HG03520 (cell line): ENCODE measurements at regions not wholly inside any gene's neighbourhood (a gene's known extent, or its start where the extent isn't known, plus 50 kb on each side); places are given as distances from the start of the nearest gene placed in this dataset.
"Not testable (repeated sequence)": the region's sequence is repeated elsewhere in the genome, so short reads cannot be mapped to it uniquely, and the experiment has no call there.

ENCODE experiments used
- ATAC-seq: cut with Tn5 transposase; IDR thresholded peaks from one replicate; pipeline ENCODE4 v1.9.1; 2021; ENCODE audit warnings: mild to moderate bottlenecking, moderate library complexity; ENCODE audit not compliant: unreplicated experiment

DNA sequence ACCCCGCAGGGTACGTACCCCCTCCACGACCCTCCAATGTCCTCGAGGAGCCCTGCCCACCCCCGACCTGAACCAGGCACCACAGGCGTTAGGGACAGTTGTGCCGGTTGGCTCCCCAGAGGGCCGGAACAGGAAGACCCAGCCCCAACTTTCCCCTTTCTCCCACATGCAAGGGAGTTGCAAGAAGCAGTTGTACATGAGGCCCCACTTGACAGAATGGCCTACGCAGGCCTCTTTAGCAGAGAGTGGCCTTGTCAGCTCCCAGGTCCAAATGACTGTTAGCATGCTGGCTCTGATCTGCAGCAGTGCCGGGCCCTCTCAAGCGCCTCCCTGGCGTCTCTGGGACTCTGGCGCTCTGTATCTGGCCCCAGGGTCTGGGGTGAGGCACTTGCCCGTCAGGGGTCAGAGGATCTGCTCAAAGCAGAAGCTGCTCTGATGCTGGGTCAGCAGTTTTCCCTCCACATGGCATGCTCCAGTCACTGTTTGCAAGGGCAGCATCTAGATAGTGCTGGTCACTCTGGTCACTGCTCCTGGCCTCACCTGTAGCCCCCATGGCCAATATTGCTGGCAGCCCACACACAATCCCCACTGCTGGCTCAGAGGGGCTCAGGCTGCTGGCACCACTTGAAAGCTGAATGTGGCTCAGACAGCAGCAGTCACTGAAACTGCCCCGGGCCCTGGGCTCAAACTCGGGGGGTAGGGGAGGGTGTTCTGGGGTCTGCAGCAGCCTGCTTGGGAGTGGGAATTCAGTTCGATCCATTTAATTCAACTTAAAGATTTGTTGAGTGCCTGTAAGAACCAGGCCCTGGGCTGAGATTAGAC lies 254.5 kb downstream of the FAM43A start:
- ATAC-seq, result no peak

DNA sequence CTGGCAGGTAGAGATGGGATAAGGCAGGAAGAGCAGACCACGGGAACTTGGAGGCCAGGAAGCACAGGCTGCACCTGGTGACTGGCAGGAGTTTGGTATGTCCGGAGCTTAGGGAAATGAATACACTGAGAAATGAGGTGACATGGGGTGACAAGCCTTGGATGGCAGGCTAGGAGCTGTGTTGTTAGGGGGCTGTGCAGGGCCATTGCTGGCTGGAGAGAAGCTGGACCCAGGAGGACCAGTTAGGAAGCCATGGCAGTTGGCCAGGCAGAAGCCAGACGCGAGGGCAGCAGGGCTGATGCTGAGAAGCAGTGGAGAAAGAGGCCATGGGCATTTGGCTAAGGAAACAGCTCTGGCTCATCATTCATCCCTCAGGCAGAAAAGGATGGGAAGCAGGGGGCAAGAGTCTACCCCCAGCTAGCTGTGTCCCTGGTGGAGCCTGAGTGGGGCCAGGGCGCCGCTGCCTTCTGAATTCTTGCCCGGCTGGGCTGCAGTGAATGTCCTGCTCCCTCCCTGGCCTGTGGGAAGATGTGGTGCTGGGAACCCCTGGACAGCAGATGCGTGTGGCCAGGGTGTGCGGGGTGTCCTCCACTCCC lies 255.8 kb downstream of the FAM43A start:
- no peak for ATAC-seq

DNA sequence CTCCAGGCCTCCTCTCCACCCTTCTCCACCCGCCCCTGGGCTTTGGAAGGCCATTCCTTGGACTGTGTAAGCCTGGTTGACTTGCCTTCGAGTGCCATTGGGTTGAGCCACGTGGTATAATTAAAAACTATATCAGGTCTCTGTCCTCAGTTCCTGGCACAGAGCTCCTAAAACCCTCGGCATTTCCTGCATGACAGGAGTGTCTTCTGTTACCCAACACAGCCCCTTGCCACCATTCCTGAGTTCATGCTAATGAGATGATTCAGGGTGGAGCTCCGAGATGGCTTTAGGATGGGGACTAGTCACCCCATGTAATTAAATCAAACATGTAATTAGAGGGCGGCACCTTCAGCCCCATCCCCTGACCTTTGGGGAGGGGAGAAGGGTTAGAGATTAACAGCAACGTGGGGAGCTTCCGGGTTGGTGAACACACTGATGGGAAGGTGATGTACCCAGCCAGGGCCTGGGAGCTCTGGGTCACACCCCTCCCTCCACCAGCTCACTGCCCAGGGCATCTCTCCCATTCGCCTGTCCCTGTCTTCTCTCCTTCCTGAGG lies 256.4 kb downstream of the FAM43A start:
- ATAC-seq, result no peak

DNA sequence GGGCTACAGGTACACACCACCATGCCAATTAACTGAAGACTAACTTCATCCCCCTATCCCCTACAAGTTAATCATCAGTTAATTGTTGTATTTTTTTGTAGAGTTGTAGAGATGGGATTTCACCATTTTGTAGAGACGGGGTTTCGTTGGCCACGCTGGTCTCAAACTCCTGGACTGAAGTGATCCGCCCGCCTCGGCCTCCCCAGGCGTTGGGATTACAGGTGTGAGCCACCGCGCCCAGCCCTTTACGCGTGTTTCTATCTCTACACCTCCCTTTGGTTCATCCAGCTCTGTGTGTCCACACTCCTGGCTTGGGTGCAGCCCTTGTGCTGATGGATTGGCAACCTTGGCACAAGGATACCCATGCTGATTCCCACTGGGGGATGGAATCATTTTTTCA lies 258.8 kb downstream of the FAM43A start:
- ATAC-seq, result no peak

DNA sequence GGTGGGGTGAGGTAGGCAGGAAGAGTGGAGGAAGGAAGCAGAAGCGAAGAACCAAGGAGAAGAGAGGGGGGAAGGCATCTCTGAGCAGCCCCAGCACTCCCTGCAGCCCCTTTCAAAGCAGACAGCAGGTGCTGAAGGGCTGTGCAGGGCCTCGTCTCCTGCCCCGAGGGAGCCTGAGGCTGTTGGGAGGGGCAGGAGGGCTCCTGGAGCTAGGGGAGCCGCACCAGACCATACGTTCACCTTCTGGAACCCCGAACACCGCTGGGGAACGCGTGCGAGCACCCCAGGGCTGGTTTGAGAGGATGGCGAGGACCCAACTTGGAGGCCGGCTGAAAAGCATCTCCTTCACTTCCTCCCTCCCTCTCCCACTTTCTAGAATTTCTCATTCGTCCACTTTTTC lies 259.8 kb downstream of the FAM43A start:
- ATAC-seq, result no peak

GRCh38 chr3:194946091-194946490 lies 260.4 kb downstream of the FAM43A start:
- ATAC-seq, result no peak

DNA sequence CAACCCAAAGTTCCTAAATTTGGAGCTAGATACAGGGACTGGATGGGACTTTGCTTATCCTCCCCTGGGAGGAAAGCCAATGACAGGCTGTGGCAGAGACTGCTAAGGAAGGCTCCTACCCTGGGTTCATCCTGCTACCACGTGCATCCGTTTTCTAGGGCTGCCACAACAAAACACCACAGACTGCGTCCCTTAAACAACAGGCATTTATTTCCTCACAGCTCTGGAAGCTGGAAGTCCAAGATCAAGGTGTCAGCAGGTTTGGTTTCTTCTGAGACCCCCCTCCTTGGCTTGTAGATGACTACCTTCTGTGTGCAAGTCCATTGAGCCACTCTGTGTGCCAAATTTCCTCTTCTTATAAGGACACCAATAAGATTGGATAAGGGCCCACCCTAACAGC lies 263.9 kb downstream of the FAM43A start:
- no peak for ATAC-seq

- ATAC-seq, result no peak
Observed at GRCh38 chr3:194950906-194951628, 265.4 kb downstream of the FAM43A start.

DNA sequence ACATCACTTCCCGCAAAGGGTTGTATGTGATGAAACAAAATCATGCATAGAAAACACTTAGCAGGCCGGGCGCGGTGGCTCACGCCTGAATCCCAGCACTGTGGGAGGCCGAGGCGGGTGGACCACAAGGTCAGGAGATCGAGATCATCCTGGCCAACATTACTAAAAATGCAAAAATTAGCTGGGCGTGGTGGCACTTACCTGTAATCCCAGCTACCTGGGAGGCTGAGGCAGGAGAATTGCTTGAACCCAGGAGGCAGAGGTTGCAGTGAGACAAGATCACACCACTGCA lies 265.9 kb downstream of the FAM43A start:
- not testable (repeated sequence) for ATAC-seq

DNA sequence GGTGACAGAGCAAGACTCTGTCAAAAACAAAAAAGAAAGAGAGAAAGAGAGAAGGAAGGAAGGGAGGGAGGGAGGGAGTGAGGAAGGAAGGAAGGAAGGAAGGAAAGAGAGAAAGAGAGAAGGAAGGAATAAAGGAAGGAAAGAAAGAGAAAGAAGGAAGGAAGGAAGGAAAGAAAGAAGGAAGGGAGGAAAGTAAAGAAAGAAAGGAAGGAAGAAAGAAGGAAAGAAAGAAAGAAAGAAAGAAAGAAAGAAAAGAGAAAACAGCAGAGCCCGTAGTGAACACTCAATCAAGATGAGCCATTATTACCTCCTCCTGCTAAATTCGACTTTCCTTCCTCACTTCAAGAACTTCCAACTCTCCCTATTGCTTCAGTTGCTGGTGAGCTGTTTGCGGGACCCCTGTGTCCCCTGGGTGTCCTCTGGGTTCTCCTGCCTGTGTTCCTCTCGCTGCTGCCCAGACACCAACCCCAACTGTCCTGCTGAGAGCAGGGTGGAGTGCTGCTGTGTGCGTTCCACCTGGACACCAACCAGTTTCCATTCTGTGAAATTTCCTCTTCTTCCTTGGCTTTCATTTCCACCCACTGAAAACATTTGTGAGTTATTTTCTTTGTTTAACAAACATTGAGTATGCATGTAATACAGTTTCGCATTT lies 266.4 kb downstream of the FAM43A start:
- no peak for ATAC-seq

GRCh38 chr3:194952841-194953241 lies 267.2 kb downstream of the FAM43A start:
- ATAC-seq, result no peak

GRCh38 chr3:194953291-194953690 lies 267.6 kb downstream of the FAM43A start:
- no peak for ATAC-seq

DNA sequence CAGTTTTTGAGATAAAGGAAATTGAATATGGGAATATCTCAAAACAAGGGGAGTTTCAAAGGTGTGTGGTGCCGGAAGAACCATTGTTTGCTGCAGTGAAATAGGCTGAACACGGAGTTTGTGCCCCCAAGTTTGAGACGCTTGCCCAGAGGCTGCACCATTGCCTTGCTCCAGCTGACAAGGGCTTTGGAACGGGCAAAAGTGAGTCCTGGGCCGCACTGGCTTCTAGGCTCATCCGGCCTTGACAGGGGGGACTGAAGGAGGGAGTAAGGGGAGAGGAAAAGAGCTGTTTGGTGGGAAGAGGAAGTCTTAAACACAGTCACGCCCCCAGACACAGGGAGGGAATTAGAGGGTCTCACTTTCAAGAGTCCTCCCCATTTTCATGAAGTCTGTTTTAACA lies 269.9 kb downstream of the FAM43A start:
- ATAC-seq, result no peak

- no peak for ATAC-seq
Observed at GRCh38 chr3:194955979-194956696, 270.5 kb downstream of the FAM43A start.

- ATAC-seq, result no peak
Observed at GRCh38 chr3:194956697-194957396, 271.2 kb downstream of the FAM43A start.

GRCh38 chr3:194957743-194958240 lies 272.1 kb downstream of the FAM43A start:
- ATAC-seq, result no peak

DNA sequence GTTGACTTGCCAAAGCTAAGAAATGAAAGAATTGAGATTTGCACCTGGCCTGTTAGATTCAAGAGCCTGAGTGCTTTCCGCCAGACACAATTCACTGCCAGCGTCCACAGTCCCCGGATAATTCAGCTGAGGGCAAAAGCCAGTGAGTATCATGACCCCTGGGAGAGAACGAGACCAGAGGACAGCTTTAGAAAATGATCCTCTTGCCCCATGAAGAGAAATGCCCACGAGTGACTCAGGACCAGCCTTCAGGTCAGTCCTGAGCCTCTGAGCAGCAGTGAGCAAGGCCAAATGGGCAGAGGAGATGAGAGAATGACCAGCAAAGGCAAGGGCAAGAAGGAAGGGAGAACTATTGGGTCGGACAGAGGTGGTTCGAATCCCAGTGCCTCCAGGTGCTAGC lies 273.5 kb downstream of the FAM43A start:
- ATAC-seq, result no peak

DNA sequence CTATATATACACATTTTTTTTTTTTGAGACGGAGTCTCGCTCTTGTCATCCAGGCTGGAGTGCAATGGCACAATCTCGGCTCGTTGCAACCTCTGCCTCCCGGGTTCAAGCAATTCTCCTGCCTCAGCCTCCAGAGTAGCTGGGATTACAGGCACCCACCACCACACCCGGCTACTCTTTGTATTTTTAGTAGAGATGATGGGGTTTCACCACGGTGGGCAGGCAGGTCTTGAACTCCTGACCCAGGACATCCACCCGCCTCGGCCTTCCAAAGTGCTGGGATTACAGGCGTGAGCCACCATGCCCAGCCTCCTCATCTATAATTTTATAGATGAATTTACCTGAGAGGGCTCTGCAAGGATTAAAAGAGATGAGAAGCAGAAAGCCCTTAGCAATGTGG lies 274.0 kb downstream of the FAM43A start:
- not testable (repeated sequence) for ATAC-seq

DNA sequence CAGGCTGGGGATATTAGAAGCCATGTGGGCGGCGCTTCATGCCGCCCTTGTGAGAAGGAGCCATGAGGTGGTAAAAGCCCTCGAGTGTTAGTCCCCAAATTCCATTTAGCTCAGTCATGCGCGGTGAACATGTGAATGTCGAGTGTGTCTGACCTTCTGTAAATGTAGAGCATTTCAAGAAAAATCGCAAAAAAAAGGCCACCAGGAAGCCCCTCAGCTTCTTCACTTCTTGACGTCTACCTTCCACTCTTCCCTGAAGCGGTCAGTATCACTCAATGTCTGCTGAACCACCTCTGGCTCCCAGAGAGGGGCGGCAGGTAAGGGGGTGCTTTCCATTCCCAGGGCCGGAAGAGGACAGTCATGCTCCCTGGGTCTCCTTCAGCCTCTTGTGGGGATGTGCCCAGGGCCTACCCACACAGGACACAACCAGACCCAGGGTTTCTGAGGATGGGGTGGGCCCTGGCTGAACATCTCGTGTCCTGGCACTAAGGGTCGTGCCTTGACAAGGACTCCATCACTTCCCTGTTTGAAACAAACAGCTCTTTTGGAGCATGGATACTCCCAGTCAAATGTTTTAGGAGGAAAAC lies 274.9 kb downstream of the FAM43A start:
- no peak for ATAC-seq

GRCh38 chr3:194961149-194961548 lies 275.5 kb downstream of the FAM43A start:
- ATAC-seq, result no peak
